ENCODE measurements at regions not wholly inside any gene's neighbourhood (a gene's known extent, or its start where the extent isn't known, plus 50 kb on each side); places are given as distances from the start of the nearest gene placed in this dataset.
"Not testable (repeated sequence)": the region's sequence is repeated elsewhere in the genome, so short reads cannot be mapped to it uniquely, and the experiment has no call there.

DNA sequence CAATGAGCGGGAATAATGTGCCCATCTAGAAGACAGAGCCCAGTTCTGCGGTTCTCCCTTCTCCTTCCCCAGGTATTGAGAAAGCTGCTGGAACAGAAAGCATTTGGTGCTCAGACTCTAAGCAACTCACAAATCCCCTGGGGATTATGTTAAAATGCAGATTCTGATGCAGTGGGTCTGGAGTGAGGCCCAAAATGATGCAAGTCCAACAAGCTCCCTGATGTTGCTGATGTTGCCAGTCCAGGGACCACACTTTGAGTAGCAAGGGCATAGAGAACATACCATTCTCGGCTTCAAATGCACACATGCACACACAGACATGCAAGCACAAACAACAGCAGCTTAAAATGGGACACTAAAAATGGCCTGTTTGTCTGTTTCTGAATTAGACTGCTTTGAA lies 274.8 kb upstream of the NCKAP5 start:
- DNase-seq: no peak

DNA sequence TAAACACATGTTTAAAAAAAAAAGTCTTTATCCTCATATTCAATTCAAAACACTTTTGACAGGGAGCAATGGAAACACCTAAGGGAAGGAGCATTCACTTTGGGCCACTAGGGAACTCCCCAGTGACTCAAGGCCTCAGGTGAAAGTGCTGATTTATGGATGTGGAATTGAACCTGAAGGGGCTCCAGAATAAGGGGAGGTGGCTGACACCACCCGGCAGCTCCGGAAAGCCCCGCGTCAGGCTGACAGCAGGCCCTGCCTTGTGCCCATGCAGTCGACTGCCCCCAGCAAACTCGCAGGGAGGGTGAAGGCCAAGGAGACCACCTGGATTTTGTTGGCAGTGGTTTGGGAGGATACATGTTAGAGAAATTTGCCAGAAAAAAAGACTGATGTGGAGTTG lies 275.3 kb upstream of the NCKAP5 start:
- no peak for DNase-seq

DNA sequence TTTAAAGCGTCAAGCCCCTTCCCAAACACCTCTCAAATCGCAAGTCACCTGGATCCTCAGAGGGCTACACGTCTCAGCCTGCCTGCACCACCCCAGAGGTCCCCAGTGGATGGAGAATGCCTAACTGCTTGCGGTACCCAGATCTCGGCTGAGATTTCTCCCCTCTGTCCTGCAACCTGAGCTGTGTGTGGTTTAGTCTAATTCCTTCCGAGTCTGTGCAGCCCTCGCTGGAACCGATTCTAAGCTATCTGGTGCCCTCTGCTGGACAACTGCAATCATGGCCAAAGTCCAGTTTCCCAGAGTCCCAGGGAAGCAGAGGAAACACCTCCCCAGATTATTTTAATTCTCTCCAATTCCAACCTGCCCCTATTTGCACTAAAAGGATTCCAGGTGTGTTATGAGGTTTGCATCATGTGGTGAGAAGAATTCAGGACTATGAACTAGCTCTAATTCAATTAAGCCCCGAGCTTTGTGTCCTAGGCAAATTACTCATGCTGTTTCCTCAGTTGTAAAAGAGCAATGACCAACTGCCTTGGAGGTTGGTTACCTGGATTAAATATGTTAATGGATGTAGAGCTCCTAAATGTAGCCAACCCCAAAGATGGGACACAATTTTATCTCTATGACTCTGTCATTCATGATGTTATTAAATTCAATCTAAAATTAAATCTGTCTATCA lies 276.1 kb upstream of the NCKAP5 start:
- DNase-seq: peak; percentile 68

DNA sequence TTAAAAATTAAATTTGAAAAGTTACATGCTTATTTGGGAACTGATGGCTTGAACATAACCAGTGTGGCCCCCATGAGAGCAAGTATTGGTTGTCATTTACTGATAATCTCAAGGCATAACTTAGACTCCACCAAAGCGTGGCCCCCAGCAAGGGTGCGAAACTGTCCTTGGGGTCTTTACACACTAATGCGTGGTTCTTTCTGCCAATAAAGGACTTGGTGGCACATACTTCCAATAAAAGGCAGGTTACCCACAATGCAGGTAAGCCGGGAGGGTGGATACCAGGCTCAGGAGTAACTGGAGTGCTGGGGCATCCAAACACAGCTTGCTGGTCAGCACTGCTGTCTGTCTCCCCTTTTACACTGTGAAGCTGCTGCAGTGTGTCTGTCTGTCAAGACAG lies 278.2 kb upstream of the NCKAP5 start:
- no peak for DNase-seq

DNA sequence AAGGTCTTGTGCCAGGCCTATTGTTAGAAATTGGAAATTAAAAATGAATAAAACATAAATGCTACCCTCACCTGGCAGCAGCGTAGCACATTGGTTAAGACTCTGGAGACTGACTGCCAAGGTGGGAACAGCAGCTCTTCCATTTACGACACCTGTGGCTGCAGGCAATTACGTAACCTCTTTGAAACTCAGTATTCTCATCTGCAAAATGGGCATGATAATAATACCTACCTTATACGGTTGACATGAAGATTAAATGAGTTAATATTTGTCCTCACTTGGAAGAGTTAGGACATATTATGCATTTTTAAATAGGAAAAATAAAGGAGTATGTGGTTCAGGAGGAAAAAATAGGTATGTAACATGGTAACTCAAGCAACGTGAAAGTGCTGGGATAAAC lies 279.3 kb upstream of the NCKAP5 start:
- no peak for DNase-seq

DNA sequence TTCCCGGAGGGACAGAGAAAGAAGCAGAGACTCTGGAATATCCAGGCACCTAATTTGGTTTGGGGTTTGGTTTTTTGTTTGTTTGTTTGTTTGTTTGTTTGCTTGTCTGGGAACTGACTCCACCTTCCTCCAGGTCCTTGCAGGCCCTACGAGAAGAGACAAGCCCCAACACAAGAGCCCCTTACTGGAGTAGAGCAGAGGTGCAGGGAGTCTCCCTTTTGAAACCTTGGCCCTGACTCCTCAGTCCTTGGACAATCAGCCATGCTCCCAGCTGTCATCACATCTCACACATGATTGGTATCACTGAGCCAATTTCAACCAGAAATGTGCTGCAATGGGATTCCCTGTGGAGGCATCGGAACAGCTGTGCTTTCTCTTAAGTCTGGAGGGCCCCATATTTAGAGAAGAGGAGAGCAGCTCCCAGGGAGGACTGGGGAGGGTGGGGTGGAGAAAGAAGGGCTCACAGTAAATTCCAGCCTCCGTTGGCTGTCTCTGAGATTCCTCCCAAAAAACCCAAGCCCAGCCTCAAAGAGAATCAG lies 279.9 kb upstream of the NCKAP5 start:
- DNase-seq: no peak

DNA sequence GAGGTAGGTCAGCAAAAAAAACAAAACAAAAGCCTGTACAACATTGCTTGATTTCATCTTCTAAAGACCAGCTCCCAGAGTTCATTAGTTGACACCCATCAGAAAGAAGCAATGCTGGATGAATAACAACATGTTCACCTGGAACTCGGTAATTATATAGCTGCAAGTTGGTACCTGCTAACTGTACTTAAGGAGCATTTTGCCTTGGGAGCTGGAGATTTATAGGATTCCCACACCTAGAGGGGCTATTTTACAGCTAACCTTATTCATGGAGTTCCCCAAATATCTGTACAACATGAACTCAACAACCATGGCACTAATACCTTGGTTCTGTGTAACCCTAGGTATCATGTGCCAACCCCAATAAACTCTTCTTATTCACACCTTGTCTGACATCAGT lies 281.1 kb upstream of the NCKAP5 start:
- no peak for DNase-seq

DNA sequence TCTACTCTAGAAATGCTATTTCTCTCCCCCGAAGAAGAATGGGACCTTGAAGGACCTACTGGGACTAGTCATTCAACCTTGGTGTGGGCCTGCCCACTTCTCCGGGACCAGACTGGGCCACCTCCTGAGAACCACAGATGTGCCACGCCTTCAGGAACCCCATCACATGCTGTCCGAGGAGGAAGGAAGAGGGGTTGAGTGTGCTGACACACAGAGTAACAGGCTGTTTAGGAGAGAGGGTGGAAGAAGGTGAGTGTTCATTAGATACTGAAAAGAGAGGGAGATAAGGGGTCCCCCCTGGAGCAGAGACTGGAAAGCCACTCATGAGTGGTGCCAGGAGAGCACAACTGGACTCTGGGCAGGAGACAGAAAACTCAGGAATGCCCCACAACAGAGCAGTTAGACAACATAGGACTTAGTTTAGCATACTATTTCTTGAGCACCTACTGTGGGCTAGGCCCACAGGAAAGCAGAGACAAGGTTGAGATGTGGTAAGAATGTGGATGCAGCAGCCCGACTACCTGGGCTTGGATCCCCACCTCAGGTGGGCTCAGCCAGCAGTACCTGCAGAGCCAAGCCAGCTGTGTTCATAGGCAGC lies 286.4 kb upstream of the NCKAP5 start:
- DNase-seq: no peak

DNA sequence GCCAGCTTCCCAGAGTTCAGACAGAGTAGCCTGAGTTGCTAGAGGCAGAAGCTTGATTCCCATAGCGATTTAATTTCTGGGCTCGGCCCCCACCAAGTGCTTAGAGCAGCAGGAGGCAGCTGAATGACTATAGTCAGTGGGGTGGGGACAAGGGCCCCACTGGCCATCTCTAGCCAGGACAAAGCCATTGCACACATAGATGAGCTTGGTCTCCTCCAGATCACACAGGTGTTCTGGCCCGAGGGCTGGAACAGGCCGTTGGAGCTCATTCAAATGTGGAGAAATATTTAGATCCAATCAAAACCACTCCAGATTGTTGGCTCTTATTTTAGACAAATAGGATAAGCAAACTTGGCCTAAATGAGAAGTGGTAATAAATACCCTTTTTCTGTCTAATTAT lies 287.3 kb upstream of the NCKAP5 start:
- DNase-seq: no peak

DNA sequence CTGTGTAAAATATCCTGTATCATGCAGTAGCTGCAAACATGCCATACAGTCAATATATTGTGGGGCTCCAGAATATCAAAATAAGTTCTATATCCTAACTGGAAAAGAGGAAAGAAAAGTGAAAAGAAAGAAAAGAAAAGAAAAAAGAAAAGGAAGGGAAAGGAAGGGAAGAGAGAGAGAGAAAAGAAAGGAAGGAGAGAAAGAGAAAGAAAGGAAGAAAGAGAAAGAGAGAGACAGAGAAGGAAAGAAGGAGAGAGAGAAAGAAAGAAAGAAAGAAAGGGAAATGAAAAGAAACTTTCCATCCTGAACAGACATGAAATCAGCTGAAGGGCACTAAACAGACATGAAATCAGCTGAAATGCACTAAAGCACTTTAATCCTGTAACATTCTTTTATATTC lies 288.4 kb upstream of the NCKAP5 start:
- DNase-seq: no peak

DNA sequence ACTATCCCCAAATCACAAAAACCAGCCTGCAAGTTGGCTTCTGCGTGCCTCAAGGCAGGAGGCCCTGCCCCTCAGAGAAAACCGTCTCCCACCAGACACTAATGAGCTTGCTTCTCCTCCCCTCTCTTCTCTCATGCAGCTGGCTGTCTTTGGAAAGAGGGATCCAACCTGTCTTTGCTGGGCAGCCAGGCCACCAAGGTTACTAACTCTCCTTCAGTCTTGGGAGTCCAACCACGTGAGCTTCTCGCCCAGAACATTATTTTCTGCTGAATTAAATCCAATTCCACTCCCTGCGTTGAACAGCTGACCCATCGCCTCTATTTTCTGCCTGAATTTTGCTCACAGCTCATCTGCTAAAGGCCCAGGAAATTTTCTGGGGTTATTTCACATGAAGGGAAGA lies 291.3 kb upstream of the NCKAP5 start:
- DNase-seq: no peak

DNA sequence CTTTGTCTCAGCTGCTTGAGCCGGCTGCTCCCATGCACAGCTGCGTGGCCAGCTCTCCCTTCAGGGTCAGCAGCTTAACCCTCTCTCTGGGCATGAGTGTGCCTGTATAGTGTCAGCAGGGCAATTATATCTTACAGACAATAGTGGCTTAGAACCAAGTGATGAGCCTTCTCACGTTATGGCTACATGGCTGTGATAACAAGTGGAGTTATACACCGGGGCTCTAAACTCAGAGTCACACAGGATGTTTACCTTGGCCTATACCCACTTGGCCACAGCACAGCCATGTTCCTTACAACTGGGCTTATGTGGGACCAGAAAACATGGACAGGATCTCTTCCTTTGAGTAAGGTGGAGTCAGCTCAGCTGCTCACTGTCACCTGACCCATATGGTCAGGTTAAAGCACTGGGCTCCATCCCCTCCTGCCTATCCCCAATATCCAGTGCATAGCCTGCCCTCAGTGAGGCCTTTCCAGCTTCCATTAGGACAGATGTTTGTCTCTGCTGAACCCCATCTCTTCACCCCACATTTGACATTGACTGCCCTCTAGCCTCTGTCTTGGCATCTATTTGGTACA lies 294.2 kb upstream of the NCKAP5 start:
- DNase-seq: no peak

DNA sequence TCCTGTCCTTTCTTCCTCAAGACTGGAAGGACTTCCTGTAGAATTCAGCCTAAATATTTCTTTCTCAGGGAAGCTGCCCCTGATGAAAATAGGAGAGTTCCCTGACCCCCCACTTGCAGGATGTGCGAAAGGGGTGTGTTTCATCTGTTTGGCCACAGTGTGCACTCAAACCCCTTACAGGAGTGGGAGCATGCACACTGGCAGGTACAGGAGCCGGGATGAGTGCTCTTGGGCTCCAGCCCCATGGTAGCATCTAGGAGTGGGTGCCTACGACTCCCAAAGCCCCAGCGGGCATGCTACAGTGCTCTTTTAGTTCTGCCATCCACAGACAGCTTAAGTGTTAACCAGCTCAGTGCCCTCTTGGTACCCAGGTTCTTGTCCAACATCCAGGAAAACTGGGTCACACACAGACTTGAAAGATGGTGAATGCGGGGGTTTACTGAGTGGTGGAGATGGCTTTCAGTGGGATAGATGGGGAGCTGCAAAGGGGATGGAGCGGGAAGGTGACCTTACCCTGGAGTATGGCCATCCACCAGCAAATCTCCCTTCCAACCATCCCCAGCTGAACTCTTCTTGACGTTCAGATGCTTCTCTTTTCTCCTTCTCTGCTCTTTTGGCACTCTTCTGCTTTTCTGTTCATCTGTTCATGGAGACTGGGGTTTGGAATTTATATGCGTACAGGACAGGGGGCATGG lies 295.0 kb upstream of the NCKAP5 start:
- DNase-seq: no peak

DNA sequence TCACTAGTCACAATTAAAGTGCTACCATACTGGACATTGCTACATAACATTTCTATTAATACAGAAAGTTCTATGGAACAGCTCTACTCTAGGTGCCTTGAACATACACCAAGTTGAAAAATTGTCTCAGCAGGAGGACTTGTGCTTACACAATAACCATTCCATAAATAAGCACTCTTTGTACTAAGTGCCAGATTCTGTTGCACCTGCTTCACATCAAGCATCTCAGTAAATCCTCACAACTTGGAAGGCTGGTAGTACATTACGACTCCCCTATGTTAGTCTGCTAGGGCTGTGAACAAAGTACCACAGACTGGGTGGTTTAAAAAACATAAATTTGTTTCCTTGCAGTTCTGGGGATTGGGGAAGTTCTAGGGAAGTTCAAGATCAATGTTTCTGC lies 296.9 kb upstream of the NCKAP5 start:
- no peak for DNase-seq

DNA sequence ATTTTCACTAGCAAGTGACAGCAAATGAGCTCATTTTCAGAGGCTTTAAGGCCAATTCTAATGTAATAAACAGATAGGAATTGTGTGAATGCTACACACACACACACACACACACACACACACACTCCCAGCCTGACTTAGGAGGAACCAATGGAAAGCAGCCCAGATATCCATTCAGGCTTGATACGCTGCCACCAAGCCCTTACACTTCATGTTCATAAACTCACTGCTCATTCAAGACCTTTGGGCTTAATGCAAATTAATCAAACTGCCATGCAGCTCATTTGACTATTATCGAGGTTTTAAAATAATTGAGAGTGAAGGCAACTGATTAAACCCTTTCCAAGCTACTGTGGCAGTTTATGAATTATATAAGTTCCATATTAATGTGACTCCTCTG lies 298.9 kb upstream of the NCKAP5 start:
- DNase-seq: no peak

DNA sequence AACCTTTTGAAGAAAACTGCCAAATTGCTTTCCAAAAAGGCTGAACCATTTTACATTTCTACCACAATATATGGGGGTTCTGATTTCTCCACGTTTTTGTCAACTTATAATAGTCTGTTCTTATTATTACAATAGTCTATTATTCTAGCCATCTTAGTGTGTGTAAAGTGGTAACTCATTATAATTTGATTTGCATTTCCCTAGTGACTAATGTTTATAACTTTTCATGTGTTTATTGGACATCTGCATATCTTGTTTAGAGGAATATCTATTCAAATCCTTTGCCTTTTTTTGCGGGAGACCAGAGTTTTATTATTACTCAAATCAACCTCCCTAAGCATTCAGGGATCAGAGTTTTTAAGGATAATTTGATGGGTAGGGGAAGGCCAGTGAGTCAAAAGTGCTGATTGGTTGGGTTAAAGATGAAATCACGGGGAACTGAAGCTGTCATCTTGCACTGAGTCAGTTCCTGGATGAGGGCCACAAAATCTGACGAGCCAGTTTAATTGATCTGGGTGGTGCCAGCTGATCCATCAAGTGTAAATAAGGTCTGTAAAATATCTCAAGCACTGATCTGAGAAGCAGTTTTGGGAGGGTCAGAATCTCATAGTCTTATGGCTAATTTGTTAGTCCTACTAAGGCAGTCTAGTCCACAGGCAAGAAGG lies 303.4 kb upstream of the NCKAP5 start:
- DNase-seq: no peak

DNA sequence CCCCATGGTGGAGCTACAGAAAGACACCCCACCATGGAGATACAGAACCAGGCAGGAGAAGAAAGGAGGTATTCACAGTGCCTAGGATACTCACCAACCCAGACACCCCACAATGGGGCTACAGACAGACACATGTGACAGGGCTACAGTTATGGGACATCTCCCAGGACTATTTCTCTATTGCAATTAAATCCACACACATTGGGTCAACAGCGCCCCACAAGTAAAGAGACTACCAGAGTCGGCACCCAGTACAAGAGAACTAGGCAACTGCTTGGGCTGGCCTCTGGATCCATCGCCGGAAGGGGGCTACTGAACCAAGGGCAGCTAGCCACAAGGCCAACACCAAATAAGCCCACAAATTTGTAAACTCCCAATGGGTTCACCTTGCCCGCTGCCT lies 310.1 kb upstream of the NCKAP5 start:
- no peak for DNase-seq

DNA sequence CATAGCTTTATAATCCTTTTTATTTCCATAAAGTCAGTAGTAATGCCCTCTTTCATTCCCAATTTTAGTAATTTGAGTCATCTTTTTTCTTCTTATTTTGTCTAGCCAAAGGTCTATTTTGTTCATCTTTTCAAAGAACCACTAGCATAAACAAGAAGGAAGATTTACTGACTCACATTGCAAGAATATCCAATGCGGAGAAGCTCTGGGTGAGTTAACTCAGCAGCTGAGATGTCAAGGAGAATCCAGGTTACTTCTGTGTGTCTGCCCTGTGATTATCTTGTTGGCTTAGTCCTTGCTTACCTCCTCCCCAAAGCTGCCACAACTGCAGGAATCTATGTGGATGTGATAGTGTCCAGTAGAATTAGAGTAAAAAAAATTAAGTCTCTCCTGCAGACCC lies 311.4 kb upstream of the NCKAP5 start:
- no peak for DNase-seq

DNA sequence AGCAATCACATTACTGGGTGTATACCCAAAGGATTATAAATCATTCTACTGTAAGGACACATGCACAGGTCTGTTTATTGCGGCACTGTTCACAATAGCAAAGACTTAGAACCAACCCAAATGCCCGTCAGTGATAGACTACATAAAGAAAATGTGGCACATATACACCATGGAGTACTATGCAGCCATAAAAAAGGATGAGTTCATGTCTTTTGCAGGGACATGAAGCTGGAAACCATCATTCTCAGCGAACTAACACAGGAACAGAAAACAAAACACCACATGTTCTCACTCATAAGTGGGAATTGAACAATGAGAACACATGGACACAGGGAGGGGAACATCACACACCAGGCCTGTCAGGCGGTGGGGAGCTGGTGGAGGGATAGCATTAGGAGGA lies 313.9 kb upstream of the NCKAP5 start:
- DNase-seq: not testable (repeated sequence)

DNA sequence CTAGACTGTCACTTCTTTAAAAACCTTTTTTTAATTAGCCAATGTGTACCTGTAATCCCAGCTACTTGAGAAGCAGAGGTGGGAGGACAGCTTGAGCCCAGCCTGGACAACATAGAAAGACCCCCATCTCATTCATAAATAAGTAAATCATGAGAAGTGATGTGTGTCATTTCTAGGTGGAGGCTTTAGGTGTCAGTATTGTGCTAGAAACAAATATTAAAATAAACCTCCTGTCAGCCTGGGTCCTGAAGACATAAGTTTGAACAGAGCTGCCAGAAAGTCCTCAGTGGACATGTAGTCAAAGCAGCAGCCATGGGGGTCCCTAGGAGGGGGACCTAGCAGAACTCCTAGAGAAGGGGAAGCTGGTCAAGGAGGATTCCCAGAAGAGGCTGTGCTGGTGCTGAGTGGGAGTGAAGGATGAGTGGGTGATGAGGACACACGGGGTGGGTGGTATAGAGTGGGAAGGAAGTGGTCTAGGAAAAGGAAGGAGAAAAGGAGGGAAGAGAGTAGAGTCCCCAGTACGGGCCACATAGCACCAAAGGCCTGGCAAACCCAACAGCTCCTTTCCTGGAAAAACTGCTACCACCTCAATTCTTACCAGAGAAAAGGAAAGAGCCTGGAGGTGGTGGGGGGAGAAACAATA lies 316.6 kb upstream of the NCKAP5 start:
- peak; percentile 5 for DNase-seq

DNA sequence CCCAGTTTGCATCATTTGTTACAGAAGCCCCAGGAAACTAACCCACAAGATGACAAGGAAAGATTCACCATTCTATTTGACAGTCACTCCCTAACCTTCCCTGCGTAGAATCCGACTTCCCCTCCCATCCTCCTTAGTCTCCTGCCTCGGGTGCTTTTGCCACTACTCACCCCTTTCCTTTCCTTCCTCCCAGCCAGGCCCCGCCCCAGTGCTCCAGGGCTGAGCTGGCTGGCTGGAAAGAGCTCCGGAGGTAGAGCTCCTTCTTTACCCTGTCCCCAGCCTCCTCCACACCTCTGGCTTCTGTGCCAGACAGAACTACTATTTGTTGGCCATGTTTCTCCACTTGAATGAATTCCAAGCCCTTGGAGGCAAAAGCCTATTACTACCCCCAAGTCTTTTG lies 317.6 kb upstream of the NCKAP5 start:
- DNase-seq: no peak

DNA sequence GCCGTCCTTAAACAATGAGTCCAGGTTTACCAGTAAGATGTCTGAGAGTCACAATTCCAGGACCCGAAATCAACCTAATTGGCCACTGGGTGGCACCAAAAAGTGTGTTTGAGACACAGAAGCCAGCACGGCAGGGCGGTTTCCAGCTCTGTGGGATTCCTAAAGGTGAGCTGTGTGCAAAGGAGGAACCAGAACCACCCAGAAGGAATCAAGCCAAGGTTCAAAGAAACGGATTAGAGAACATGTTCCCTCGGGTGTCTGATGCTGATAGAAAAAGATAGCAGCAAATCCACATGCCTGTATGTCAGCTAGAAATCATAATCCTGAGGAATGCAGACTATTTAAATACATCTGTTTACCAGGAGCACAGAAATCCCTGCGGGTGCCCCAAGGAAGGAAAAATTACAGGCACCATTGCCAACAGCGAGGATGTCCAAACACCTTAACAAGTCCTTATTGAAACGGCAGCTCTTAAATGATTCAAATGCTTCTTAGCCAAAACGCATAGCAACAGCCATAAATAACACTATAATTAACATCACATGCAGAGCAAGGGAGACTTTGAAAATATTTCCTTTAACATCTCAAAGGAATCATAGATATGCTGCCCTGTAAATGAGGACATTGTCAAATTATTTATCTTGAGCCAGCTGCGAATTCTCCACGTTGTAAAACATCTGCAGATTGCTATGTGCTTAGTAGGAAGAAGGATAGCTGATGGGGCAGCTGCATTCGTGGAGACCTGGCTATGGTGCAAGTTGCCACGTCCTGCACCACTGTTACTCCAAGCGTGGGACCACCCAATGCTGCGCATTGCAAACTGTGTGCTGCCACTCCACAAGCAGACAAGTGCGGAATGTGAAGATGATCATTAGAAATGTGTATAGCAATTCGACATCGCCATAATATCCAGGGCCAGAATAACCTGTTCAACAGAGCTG lies 318.7 kb upstream of the NCKAP5 start:
- DNase-seq: peak; percentile 38
